H1 (cell line): ENCODE measurements at regions not wholly inside any gene's neighbourhood (a gene's known extent, or its start where the extent isn't known, plus 50 kb on each side); places are given as distances from the start of the nearest gene placed in this dataset.

Experiments
- CTCF ChIA-PET: fragments of 300-600 bp; sonication (Branson Sonifier 250); formaldehyde crosslinking; loops from one replicate; lab custom pipeline; 2021; ENCODE audit not compliant: partially characterized antibody; lab: Charles Lee
- POLR2A ChIA-PET: fragments of 300-600 bp; sonication (Branson Sonifier 250); formaldehyde crosslinking; loops from one replicate; lab custom pipeline; 2021; ENCODE audit warnings: inconsistent platforms; ENCODE audit not compliant: partially characterized antibody; lab: Charles Lee
- DNase-seq, 2 experiments: peaks; one replicate each; pipeline versions ENCODE4 v3.0.0 to v3.0.0-alpha.2; 2010 to 2022; ENCODE audit warnings: low spot score in 2 of 2, low read depth in 1 of 2, mixed read lengths in 1 of 2
- FAIRE-seq: peaks from 2 replicates; lab custom pipeline; 2011; peaks lifted over from hg19 to GRCh38; lab: Jason Lieb, UNC
- H2AFZ ChIP-seq: 2 replicates; pipeline ENCODE4 v1.8.1; 2012; ENCODE audit warnings: low read length, inconsistent platforms
- H2AK5ac ChIP-seq: 2 replicates; pipeline ENCODE4 v1.6.1; 2013; ENCODE audit warnings: low read depth, low read length
- H2BK120ac ChIP-seq: replicated peaks from 2 replicates; pipeline ENCODE3; 2013; ENCODE audit warnings: low read depth, low read length, inconsistent platforms
- H2BK12ac ChIP-seq: 2 replicates; pipeline ENCODE4 v1.6.1; 2013; ENCODE audit warnings: low read depth, low read length
- H2BK15ac ChIP-seq: 2 replicates; pipeline ENCODE4 v1.6.1; 2013; ENCODE audit warnings: low read length
- H2BK20ac ChIP-seq: 2 replicates; pipeline ENCODE4 v1.6.1; 2013; ENCODE audit warnings: low read length
- H2BK5ac ChIP-seq: 2 replicates; pipeline ENCODE4 v1.6.1; 2013; ENCODE audit warnings: low read depth, low read length
- H3K14ac ChIP-seq: 2 replicates; pipeline ENCODE4 v1.6.1; 2013; ENCODE audit warnings: inconsistent platforms; ENCODE audit not compliant: insufficient read length
- H3K18ac ChIP-seq: 2 replicates; pipeline ENCODE4 v1.6.1; 2013; ENCODE audit warnings: low read length; ENCODE audit errors: extremely low read depth
- H3K23ac ChIP-seq: 2 replicates; pipeline ENCODE4 v1.6.1; 2013; ENCODE audit warnings: inconsistent platforms; ENCODE audit not compliant: insufficient read length
- H3K23me2 ChIP-seq: 2 replicates; pipeline ENCODE4 v1.6.1; 2013; ENCODE audit warnings: low read depth, low read length
- H3K27ac ChIP-seq: 2 replicates; pipeline ENCODE4 v1.6.1; 2011; ENCODE audit warnings: low read depth, low read length, inconsistent platforms
- H3K27me3 ChIP-seq, 4 experiments: replicated peaks in 1 of 4; 1 replicate in 1 of 4; 2 replicates in 3 of 4; pipeline versions ENCODE4 v1.6.1 to v1.8.1; 2011 to 2013; ENCODE audit warnings: low read length in 3 of 4, mild to moderate bottlenecking in 3 of 4, inconsistent platforms in 2 of 4, mixed read lengths in 2 of 4, moderate library complexity in 1 of 4; ENCODE audit not compliant: control insufficient read depth in 3 of 4, insufficient read depth in 3 of 4; ENCODE audit errors: extremely low read depth in 1 of 4
- H3K36me3 ChIP-seq, 4 experiments: 2 replicates each; pipeline versions ENCODE4 v1.6.1 to v1.8.1; 2011 to 2013; ENCODE audit warnings: mild to moderate bottlenecking in 4 of 4, low read length in 3 of 4, moderate library complexity in 2 of 4, control low read depth in 1 of 4, inconsistent platforms in 1 of 4; ENCODE audit not compliant: insufficient read depth in 4 of 4, control insufficient read depth in 2 of 4
- H3K4ac ChIP-seq: replicated peaks from 2 replicates; pipeline ENCODE3; 2013; ENCODE audit warnings: low read length, low read depth, mixed read lengths, inconsistent platforms; ENCODE audit not compliant: insufficient read length
- H3K4me1 ChIP-seq, 4 experiments: replicated peaks in 1 of 4; 1 replicate in 1 of 4; 2 replicates in 3 of 4; pipeline versions ENCODE4 v1.6.1 to v1.8.1; 2011 to 2013; ENCODE audit warnings: low read length in 3 of 4, inconsistent platforms in 2 of 4, mixed read lengths in 1 of 4; ENCODE audit not compliant: insufficient read depth in 4 of 4, control insufficient read depth in 3 of 4
- H3K4me2 ChIP-seq, 2 experiments: 2 replicates each; pipeline versions ENCODE4 v1.6.1 to v1.8.1; 2011 to 2013; ENCODE audit warnings: low read depth in 2 of 2, low read length in 2 of 2, control low read depth in 1 of 2, inconsistent platforms in 1 of 2, mild to moderate bottlenecking in 1 of 2; ENCODE audit not compliant: insufficient read depth in 1 of 2
- H3K4me3 ChIP-seq, 4 experiments: fragments of 200-600, 300-600 bp in 1 of 4; sonication (generic), shearing (Covaris generic), sonication (Bioruptor Twin) in 1 of 4; 2 replicates each; pipeline versions ENCODE4 v1.5.1 to v1.8.1; 2011 to 2016; ENCODE audit warnings: low read length in 4 of 4, low read depth in 3 of 4, control low read depth in 2 of 4, inconsistent platforms in 2 of 4, mild to moderate bottlenecking in 2 of 4, mixed read lengths in 1 of 4, moderate library complexity in 1 of 4; ENCODE audit not compliant: insufficient read depth in 2 of 4; ENCODE audit errors: extremely low read depth in 1 of 4
- H3K56ac ChIP-seq: replicated peaks from 2 replicates; pipeline ENCODE3; 2013; ENCODE audit warnings: low read depth, mild to moderate bottlenecking, mixed read lengths, low read length, inconsistent platforms; ENCODE audit not compliant: insufficient read length
- H3K79me1 ChIP-seq: 2 replicates; pipeline ENCODE4 v1.6.1; 2013; ENCODE audit warnings: low read depth, low read length, control low read depth
- H3K79me2 ChIP-seq, 2 experiments: 2 replicates each; pipeline versions ENCODE4 v1.6.1 to v1.8.1; 2012 to 2013; ENCODE audit warnings: low read length in 2 of 2, mild to moderate bottlenecking in 2 of 2, inconsistent platforms in 1 of 2; ENCODE audit not compliant: insufficient read depth in 2 of 2, control insufficient read depth in 1 of 2
- H3K9ac ChIP-seq, 4 experiments: replicated peaks in 1 of 4; 1 replicate in 1 of 4; 2 replicates in 3 of 4; pipeline versions ENCODE4 v1.6.1 to v1.8.1; 2011 to 2013; ENCODE audit warnings: low read depth in 3 of 4, low read length in 3 of 4, control low read depth in 2 of 4, mild to moderate bottlenecking in 2 of 4, moderate library complexity in 2 of 4, inconsistent platforms in 1 of 4; ENCODE audit errors: extremely low read depth in 1 of 4
- H3K9me3 ChIP-seq, 2 experiments: 2 replicates each; pipeline versions ENCODE4 v1.6.1 to v1.8.1; 2012 to 2013; ENCODE audit warnings: mild to moderate bottlenecking in 2 of 2, moderate library complexity in 2 of 2, control low read depth in 1 of 2, inconsistent platforms in 1 of 2, low read depth in 1 of 2, low read length in 1 of 2, mixed read lengths in 1 of 2; ENCODE audit not compliant: insufficient read depth in 2 of 2
- H4K20me1 ChIP-seq, 2 experiments: replicated peaks in 1 of 2; 2 replicates each; pipeline versions ENCODE3 to v1.8.1; 2011 to 2013; ENCODE audit warnings: inconsistent platforms in 2 of 2, low read length in 2 of 2, mild to moderate bottlenecking in 1 of 2; ENCODE audit not compliant: insufficient read depth in 2 of 2, control insufficient read depth in 1 of 2
- H4K5ac ChIP-seq: 2 replicates; pipeline ENCODE4 v1.6.1; 2013; ENCODE audit warnings: low read length, low read depth, mixed read lengths, inconsistent platforms; ENCODE audit not compliant: insufficient read length
- H4K8ac ChIP-seq: 2 replicates; pipeline ENCODE4 v1.8.0; 2013; ENCODE audit warnings: mild to moderate bottlenecking, moderate library complexity, low read length, inconsistent platforms; ENCODE audit not compliant: insufficient read depth; ENCODE audit errors: extremely low read depth
- H4K91ac ChIP-seq: replicated peaks from 2 replicates; pipeline ENCODE3; 2013; ENCODE audit warnings: low read length, mixed read lengths, inconsistent platforms; ENCODE audit not compliant: insufficient read length
- CBX5 ChIP-seq: fragments of 300-800, 300-1000 bp; sonication (generic); IDR thresholded peaks from 2 replicates; pipeline ENCODE4 v1.7.1; 2016; ENCODE audit warnings: antibody characterized with exemption, low read length, low read depth
- CREB1 ChIP-seq: IDR thresholded peaks from 2 replicates; pipeline ENCODE4 v1.6.1; 2012; ENCODE audit warnings: inconsistent platforms
- KDM1A ChIP-seq: fragments of 200-600, 300-600 bp; sonication (generic); IDR thresholded peaks from 2 replicates; pipeline ENCODE4 v1.7.1; 2016; ENCODE audit warnings: mild to moderate bottlenecking, low read length, borderline replicate concordance
- KDM4A ChIP-seq: IDR thresholded peaks from one replicate; pipeline ENCODE4 v1.7.1; 2012; ENCODE audit warnings: low read depth, mild to moderate bottlenecking, moderate library complexity, low read length, inconsistent platforms; ENCODE audit not compliant: severe bottlenecking
- KDM5A ChIP-seq: fragments of 200-600 bp; IDR thresholded peaks from 2 replicates; pipeline ENCODE4 v1.7.1; 2012; ENCODE audit warnings: mild to moderate bottlenecking, low read length, inconsistent platforms, mixed read lengths
- NRF1 ChIP-seq: IDR thresholded peaks from 2 replicates; pipeline ENCODE4 v1.6.1; 2011; ENCODE audit warnings: mild to moderate bottlenecking, low read depth, low read length, improper control_type of control experiment
- POU5F1 ChIP-seq: IDR thresholded peaks from 2 replicates; pipeline ENCODE4 v1.6.1; 2011; ENCODE audit warnings: low read depth, mild to moderate bottlenecking, low read length, moderate library complexity
- SUZ12 ChIP-seq: fragments of 200-600 bp; sonication (generic); IDR thresholded peaks from 2 replicates; pipeline ENCODE4 v1.6.1; 2012; ENCODE audit warnings: mild to moderate bottlenecking, inconsistent platforms, low read length, moderate library complexity, mixed read lengths
- TCF12 ChIP-seq: IDR thresholded peaks from 2 replicates; pipeline ENCODE4 v1.6.1; 2011; ENCODE audit warnings: low read depth, mild to moderate bottlenecking, low read length
- WGBS, 2 experiments: shearing (Covaris generic) in 1 of 2; methylation state at CpG; one replicate each; pipeline versions ENCODE4 v1.1.6 to v1.1.7; 2013 to 2015; ENCODE audit warnings: low lambda C conversion rate in 2 of 2, mixed read lengths in 2 of 2, inconsistent platforms in 1 of 2, low coverage in 1 of 2, missing lambda C conversion rate in 1 of 2; ENCODE audit not compliant: insufficient replicate concordance in 2 of 2, insufficient coverage in 1 of 2, insufficient read length in 1 of 2; ENCODE audit errors: extremely low coverage in 1 of 2, missing lambda C conversion rate in 1 of 2; 5-methylcytosine and 5-hydroxymethylcytosine counted together
- TF ChIP-seq, protein P1 (sequence below): IDR thresholded peaks from 2 replicates; pipeline ENCODE4 v1.6.1; 2012; ENCODE audit warnings: low read length, inconsistent platforms

DNA sequence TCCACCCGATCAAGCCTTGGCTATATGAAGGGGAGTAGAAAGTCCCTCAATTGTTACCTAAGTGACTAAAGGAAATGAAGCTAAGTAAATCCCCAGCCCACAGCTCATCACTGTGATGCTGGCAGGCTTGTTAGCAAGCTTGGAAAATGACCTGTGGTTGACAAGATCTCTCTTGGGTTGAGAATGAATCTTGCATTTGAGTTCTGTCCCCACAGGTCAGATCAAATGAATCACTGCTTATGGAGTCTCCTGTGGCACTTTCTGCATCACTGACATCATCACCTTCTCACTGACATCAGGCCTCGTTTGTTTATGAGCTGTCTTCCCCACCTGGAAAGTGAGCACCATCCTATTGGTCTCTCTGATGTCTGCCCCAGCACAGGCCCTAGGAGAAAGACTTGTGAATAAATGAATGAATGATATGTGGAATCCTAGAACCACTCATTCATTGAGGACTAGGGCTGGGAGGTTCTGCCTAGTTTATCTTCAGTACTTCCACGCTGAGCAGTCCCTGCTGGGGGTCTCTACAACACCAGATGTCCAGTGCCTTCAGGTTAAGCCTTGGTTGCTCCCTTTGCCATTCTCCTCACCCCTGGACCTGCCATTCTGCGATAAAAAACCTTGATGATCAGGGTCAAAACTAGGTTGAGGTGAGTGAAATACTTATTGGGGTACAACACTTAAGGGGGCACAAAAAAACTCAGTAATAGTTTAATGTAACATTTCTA, 318.4 kb upstream of the MOCS1 start:
- Histone ChIP-seq H2BK15ac (no peak overlapping the region), H3K79me1 (no peaks in the 10 kb centered on the region), H3K23ac (no peak overlapping the region), H3K36me3 (no peaks in the 10 kb centered on the region; a peak in 1 of 8 replicates), H4K20me1 (no peaks in the 10 kb centered on the region), H4K91ac (no peak overlapping the region), H3K18ac (no peak overlapping the region), H2BK20ac (no peak overlapping the region), H4K8ac (no peak overlapping the region), H3K4me1 (no peaks in the 10 kb centered on the region), H4K5ac (no peak overlapping the region), H3K4ac (no peak overlapping the region), H2BK120ac (no peak overlapping the region), H3K79me2 (no peaks in the 10 kb centered on the region), H3K9me3 (no peaks in the 10 kb centered on the region), H3K9ac (no peak overlapping the region), H3K4me3 (no peak overlapping the region), H2BK5ac (no peak overlapping the region), H2AK5ac (no peak overlapping the region), H3K23me2 (no peaks in the 10 kb centered on the region), H3K56ac (no peak overlapping the region), H2AFZ (no peak overlapping the region), H3K14ac (no peak overlapping the region), H3K27me3 (no peaks in the 10 kb centered on the region), H2BK12ac (no peak overlapping the region), H3K27ac (no peak overlapping the region), H3K4me2 (no peak overlapping the region)
- CTCF ChIA-PET, result interaction anchor here (1.1 to 2.4 kb wide), 3 partner anchors 19 to 552 kb away, joined by 3 to 5 read pairs (median 5); no protein-coding TSS in a partner anchor
- no peak for FAIRE-seq
- no peak for TF ChIP-seq SUZ12
- TF ChIP-seq KDM4A, result no peak
- TF ChIP-seq POU5F1, result no peak
- no peak for TF ChIP-seq TCF12
- no peak for TF ChIP-seq NRF1
- TF ChIP-seq CBX5, result no peak
- TF ChIP-seq KDM5A, result no peak
- TF ChIP-seq KDM1A, result no peak
- TF ChIP-seq, protein P1, sequence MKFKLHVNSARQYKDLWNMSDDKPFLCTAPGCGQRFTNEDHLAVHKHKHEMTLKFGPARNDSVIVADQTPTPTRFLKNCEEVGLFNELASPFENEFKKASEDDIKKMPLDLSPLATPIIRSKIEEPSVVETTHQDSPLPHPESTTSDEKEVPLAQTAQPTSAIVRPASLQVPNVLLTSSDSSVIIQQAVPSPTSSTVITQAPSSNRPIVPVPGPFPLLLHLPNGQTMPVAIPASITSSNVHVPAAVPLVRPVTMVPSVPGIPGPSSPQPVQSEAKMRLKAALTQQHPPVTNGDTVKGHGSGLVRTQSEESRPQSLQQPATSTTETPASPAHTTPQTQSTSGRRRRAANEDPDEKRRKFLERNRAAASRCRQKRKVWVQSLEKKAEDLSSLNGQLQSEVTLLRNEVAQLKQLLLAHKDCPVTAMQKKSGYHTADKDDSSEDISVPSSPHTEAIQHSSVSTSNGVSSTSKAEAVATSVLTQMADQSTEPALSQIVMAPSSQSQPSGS, result no peak
- TF ChIP-seq CREB1, result no peak
- POLR2A ChIA-PET, result interaction anchor here (1.4 kb wide), 1 partner anchor 9 kb away, joined by 3 read pairs; no protein-coding TSS in a partner anchor
- no peak for DNase-seq
- WGBS, 2 experiments, result 84% methylated on average over 4 of the region's 4 CpGs; no CpG with 5 or more reads in 1 of the 2 experiments
